LNCAP (cell line): ENCODE measurements at regions not wholly inside any gene's neighbourhood (a gene's known extent, or its start where the extent isn't known, plus 50 kb on each side); places are given as distances from the start of the nearest gene placed in this dataset.

Experiments
- CTCF ChIP-seq: fragments of 450-650 bp; IDR thresholded peaks from 2 replicates; pipeline ENCODE4 v1.5.1; 2017; ENCODE audit warnings: mild to moderate bottlenecking

GRCh38 chr1:5351366-5351765 is 640.9 kb downstream of the NPHP4 start:
- no peak for TF ChIP-seq CTCF

- TF ChIP-seq CTCF: no peak
Observed at GRCh38 chr1:5349526-5349925, 642.7 kb downstream of the NPHP4 start.

- no peak for TF ChIP-seq CTCF
Observed at GRCh38 chr1:5348732-5349465, 643.3 kb downstream of the NPHP4 start.

GRCh38 chr1:5347726-5348125 is 644.5 kb downstream of the NPHP4 start:
- no peak for TF ChIP-seq CTCF

- TF ChIP-seq CTCF: no peak
Observed at GRCh38 chr1:5345556-5345955, 646.7 kb downstream of the NPHP4 start.

GRCh38 chr1:5343256-5344020 is 648.8 kb downstream of the NPHP4 start:
- no peak for TF ChIP-seq CTCF

- TF ChIP-seq CTCF: no peak
Observed at GRCh38 chr1:5342830-5343229, 649.4 kb downstream of the NPHP4 start.
